ENCODE measurements at regions not wholly inside any gene's neighbourhood (a gene's known extent, or its start where the extent isn't known, plus 50 kb on each side); places are given as distances from the start of the nearest gene placed in this dataset.

DNA sequence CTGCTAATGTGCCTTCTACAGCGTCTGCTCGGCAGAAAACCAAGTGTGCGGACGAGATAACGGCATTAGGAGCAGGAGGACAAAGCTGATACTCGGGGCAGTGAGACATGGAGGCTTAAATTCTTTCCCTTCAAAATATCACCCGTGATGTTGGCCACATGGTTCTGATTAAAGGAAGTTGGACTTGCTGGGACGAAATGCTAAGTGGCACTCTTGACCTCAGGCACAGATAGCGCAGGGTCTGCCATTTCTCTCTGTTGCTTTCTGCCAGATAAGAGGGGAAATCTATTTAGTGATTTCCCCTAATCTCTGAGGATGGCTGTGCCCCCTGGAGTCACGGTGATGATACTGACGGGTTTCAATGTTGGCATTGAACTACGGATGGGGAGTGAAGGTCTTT, 509.6 kb upstream of the EEF2KMT start:
- no peak for TF ChIP-seq POLR2AphosphoS5 (IDR thresholded peaks at IDR 0.05; ENCODE audit: low read depth, low read length)
- TF ChIP-seq TAF1 (IDR thresholded peaks at IDR 0.05; ENCODE audit: borderline replicate concordance, insufficient read depth, low read length), result no peak
- TF ChIP-seq, protein P1, sequence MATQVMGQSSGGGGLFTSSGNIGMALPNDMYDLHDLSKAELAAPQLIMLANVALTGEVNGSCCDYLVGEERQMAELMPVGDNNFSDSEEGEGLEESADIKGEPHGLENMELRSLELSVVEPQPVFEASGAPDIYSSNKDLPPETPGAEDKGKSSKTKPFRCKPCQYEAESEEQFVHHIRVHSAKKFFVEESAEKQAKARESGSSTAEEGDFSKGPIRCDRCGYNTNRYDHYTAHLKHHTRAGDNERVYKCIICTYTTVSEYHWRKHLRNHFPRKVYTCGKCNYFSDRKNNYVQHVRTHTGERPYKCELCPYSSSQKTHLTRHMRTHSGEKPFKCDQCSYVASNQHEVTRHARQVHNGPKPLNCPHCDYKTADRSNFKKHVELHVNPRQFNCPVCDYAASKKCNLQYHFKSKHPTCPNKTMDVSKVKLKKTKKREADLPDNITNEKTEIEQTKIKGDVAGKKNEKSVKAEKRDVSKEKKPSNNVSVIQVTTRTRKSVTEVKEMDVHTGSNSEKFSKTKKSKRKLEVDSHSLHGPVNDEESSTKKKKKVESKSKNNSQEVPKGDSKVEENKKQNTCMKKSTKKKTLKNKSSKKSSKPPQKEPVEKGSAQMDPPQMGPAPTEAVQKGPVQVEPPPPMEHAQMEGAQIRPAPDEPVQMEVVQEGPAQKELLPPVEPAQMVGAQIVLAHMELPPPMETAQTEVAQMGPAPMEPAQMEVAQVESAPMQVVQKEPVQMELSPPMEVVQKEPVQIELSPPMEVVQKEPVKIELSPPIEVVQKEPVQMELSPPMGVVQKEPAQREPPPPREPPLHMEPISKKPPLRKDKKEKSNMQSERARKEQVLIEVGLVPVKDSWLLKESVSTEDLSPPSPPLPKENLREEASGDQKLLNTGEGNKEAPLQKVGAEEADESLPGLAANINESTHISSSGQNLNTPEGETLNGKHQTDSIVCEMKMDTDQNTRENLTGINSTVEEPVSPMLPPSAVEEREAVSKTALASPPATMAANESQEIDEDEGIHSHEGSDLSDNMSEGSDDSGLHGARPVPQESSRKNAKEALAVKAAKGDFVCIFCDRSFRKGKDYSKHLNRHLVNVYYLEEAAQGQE (IDR thresholded peaks at IDR 0.05; ENCODE audit: insufficient read depth in 1 of 2, low read depth in 2 of 2, low read length in 2 of 2), result no peak
- no peak for TF ChIP-seq SIN3A (IDR thresholded peaks at IDR 0.05; ENCODE audit: borderline replicate concordance, insufficient read depth, low read length)
- no peak for TF ChIP-seq FOXP2 (optimal IDR thresholded peaks at IDR 0.05; ENCODE audit: borderline replicate concordance, extremely low read depth, extremely low read length, insufficient read depth)
